Erythroblast (primary cell): ENCODE measurements at regions not wholly inside any gene's neighbourhood (a gene's known extent, or its start where the extent isn't known, plus 50 kb on each side); places are given as distances from the start of the nearest gene placed in this dataset.

Experiments
- GATA1 ChIP-seq: IDR thresholded peaks from 2 replicates; pipeline ENCODE4 v1.6.1; 2011; ENCODE audit warnings: low read depth, mild to moderate bottlenecking, control low read depth, low read length, moderate library complexity
- POLR2A ChIP-seq: IDR thresholded peaks from 2 replicates; pipeline ENCODE4 v1.6.1; 2011; ENCODE audit warnings: mild to moderate bottlenecking, low read length

DNA sequence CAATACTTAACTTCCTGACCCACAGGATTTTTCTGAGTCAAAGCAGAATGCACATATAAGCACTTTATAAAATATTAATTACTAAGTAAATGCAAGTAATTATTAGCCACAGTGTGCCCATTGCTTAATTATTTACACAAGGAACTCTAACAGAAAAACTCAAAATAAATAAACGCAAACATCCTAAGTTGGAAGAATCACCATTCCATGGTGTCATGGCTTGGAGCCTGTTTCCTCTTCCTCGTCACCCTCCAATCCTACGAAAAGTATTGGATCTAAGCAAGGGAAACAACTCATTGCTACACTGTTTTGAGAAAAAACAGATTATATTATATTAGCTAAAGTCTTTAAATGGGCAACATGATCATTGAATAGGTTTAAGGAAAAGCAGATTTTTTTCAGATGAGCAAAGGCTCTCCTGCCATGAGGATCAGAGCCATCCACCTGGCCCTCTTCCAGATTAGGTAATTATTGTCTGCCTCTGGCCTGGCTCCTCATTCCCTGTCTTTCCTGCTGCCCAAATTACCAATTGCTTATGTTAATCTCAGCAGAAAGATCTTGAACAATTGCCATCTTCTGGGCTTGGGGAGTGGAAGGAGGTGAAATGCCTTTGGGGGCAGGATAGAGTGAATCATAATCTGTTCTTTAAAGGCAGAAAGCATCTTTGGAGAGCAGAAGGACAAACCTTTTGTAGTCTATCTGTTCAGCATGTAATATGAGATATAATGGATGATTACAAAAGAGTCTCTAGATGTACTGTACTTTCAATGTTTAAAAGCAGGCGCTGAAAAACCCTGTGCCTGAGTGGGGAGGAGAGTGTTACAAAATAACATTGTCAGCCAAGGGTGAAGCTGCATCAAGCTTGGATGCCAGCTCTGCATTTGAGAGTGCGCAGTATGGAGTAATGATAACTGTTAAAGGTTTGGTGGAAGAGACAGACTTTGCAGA, 121.2 kb downstream of the DUSP10 start:
- no peak for TF ChIP-seq POLR2A
- TF ChIP-seq GATA1, result no peak
